ENCODE measurements at regions not wholly inside any gene's neighbourhood (a gene's known extent, or its start where the extent isn't known, plus 50 kb on each side); places are given as distances from the start of the nearest gene placed in this dataset.

GRCh38 chr11:86893235-86893634 lies 62.0 kb downstream of the FZD4 start:
- Histone ChIP-seq H3K4me3 (ENCODE audit: low read length) (no peak overlapping the region), H4K20me1 (ENCODE audit: control insufficient read depth, insufficient read depth, low read depth, low read length) (no peaks in the 10 kb centered on the region)
- TF ChIP-seq, protein P1, sequence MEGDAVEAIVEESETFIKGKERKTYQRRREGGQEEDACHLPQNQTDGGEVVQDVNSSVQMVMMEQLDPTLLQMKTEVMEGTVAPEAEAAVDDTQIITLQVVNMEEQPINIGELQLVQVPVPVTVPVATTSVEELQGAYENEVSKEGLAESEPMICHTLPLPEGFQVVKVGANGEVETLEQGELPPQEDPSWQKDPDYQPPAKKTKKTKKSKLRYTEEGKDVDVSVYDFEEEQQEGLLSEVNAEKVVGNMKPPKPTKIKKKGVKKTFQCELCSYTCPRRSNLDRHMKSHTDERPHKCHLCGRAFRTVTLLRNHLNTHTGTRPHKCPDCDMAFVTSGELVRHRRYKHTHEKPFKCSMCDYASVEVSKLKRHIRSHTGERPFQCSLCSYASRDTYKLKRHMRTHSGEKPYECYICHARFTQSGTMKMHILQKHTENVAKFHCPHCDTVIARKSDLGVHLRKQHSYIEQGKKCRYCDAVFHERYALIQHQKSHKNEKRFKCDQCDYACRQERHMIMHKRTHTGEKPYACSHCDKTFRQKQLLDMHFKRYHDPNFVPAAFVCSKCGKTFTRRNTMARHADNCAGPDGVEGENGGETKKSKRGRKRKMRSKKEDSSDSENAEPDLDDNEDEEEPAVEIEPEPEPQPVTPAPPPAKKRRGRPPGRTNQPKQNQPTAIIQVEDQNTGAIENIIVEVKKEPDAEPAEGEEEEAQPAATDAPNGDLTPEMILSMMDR (IDR thresholded peaks at IDR 0.05; ENCODE audit: low read depth, low read length, poor library complexity, severe bottlenecking): no peak
- TF ChIP-seq EZH2phosphoT487 (IDR thresholded peaks at IDR 0.05; ENCODE audit: borderline replicate concordance, low read length): no peak

More at GRCh38 chr11:86893235-86893634, 62.0 kb downstream of the FZD4 start:
- H3K4me1 ChIP-seq (ENCODE audit: control insufficient read depth, low read length): no peaks in the 10 kb centered on the region
- no peaks in the 10 kb centered on the region for H3K9me2 ChIP-seq (replicated peaks; ENCODE audit: control insufficient read depth, low read length)
- H3K27ac ChIP-seq (ENCODE audit: low read depth, low read length): no peak overlapping the region
- no peaks in the 10 kb centered on the region for H3K36me3 ChIP-seq (ENCODE audit: control insufficient read depth, low read length)
- no peaks in the 10 kb centered on the region for H3K27me3 ChIP-seq (ENCODE audit: control insufficient read depth, low read length)
- H3F3A ChIP-seq (ENCODE audit: control insufficient read depth, insufficient read depth): no peaks in the 10 kb centered on the region
- no peaks in the 10 kb centered on the region for H3K79me2 ChIP-seq (ENCODE audit: control insufficient read depth, low read length)
- H3K4me2 ChIP-seq (ENCODE audit: low read length): no peak overlapping the region
- H3K9me3 ChIP-seq (ENCODE audit: control insufficient read depth, insufficient read depth, low read length): no peaks in the 10 kb centered on the region
